Lung microvascular endothelial cell (primary cell): ENCODE measurements at regions not wholly inside any gene's neighbourhood (a gene's known extent, or its start where the extent isn't known, plus 50 kb on each side); places are given as distances from the start of the nearest gene placed in this dataset.
"Not testable (repeated sequence)": the region's sequence is repeated elsewhere in the genome, so short reads cannot be mapped to it uniquely, and the experiment has no call there.

Experiments used
- DNase-seq, 2 donors: peaks; one replicate each; pipeline versions ENCODE4 v3.0.0 to v3.0.0-alpha.2; 2010; ENCODE audit warnings: low read depth in 2 of 2

DNA sequence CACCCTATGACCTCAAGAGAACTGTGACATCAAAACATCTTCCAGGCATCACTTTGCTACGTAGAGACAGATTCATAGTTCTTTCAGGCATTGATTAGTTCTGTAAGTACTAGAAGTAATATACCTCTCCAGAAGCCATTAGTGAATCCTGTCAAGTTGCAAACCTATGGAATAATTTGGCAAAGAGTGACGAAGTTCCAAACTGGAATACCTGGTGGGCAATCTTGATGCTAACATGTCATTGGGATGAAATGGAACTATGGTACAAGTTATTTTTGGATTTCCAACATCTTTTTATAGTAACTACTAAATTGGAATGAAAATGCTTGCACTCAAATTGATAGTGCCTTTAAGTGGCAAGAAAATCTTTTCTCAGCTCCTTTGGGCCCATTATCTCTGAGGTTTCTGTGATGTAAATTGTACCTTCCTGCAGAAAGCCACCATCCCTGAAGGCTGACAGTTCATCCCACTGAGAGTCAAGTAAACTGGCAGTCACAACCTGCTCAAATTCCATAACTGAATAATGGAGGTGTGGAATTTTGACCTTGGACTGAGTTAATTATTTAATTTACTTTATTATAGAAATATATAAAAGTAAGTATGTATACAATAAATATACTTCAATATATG is 435.5 kb downstream of the DTWD2 start:
- DNase-seq = no peak

DNA sequence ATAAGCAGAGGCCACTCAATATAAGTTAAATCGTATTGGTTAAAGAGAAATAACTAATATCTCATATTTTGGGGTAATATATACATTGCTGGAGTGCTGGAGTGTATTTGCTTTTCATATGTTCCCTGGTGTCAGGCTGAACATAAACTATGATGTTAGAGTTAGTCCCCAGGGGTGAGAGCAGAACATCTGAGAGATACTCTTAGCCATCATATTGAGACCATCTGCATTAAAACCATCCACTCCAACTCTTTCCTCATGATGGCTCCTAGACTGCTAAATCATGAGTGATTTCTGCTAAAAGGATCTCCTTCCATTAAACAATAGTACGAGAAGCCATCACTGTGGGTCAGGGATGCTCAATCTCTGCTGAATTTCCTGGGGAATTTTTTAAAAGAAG is 436.2 kb downstream of the DTWD2 start:
- no peak for DNase-seq

DNA sequence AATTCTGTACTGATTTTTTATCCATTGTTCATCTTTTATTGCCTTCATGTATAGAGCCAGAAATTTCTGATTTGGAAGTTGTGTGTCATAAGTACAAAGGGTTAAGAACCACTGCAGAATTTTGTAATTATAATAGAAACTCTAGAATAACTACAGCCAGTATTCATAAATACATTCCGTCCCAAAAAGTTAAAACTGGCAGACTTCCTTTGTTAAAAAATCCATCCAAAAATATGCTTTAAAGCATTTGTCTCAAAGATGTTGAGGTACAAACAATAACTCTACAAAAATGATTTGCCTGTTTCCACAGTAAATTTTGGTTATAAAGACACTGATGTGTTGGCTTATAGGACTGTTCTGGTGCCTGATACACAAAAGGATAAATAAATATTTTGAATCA is 436.6 kb downstream of the DTWD2 start:
- no peak for DNase-seq

DNA sequence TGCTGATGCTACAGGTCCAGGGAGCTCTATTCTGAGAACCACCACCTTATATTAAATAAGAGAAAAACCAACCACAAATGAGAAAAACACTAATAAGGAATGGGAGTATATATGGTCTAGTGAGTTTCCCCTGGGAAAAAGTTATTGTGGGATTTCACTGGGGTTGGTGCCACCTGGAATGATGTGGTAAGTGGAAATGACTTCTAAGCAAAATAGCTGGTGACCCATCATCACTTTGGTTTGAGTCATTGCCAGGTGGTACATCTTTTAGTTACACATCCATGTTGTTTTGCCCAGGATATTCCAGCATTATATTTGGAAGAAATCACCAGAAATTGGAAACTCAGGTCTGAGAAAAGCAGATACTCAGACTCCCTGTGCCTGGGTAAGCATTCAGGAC is 437.3 kb downstream of the DTWD2 start:
- no peak for DNase-seq

DNA sequence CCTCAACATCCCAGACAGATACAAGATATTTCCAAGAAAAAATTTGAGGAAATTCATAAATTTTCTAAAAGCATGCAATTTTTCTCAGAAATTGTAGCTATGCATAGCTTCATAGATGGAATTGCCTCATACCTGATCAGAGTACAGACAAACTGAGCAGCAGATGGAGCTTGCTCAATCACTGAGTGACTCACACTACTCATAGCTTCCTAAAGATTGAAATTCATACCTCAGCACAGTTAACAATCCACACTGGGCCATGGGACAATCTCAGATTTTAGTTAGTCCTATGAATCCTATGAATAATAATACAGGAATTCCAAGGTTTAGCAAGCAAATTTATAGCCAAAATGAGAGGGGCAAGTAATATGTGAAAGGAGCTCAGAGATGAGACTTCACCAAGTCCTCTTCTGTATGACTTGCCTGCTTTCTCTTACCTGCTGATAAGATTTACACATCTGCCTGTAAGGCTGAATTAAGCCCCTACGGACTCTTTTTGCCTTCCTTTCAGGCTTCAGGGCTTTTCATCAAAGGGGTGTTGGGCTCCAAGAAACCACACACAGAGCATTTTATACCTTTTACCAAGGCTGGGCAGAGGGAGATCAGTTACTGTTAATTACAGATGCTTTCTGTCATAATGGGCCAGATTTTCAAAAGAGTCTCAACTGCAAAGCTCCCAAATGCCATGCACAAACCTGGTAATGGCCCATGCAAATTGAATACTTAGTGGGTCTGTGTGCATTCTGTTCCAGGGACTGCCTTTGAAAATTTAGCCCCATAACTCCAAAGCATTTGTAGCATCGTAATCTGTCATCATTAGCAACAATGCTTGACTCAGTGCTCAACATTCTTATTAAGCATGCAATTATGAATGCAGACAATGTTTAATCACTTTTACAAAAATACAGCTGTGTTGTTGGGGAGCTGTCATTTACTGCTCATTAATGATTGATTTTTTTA is 439.3 kb downstream of the DTWD2 start:
- DNase-seq = no peak

DNA sequence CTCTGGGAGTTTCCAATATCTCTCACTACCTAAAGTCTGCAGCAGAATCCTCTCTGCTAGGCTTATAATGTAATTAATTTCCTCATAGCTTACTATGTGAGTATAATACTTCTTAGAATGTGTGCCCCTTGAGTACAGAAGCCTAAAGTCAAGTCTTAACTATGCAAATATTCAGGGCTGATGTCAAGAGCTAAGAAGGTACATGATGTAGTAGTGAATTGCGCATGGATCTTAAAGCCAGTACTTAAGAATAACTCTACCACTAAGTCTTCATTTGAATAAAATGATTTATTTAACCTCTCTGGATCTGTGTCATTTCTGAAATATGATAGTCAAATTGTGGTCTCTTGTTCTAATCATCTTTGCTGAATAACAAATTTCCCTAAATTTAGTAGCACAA is 442.9 kb downstream of the DTWD2 start:
- no peak for DNase-seq

DNA sequence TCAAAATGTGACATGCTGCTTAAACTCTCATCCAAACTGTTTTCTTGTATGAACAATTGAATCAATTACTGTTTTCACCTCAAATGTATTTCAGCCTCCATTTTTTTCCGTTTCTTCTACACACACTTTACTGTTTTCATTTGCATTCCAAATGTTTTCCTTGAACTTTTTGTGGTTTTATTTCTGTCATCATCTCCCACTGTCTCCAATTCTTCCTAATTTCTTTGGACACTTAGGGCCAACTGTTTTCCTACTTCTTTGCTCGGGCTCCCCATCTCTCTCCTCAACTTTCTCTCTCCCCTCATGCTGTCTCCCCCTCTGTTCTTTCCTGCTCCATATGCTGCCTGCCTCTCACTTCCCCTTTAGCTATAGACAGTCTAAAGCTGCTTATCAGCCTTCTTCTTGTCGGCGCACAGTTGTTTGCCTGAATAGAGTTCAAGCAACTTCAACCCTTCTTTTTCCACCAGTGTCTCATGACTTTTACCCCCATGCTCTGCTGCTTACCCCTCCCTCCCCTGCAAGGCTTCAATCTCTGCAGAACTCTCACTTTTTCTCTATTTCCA is 443.4 kb downstream of the DTWD2 start:
- DNase-seq = no peak

DNA sequence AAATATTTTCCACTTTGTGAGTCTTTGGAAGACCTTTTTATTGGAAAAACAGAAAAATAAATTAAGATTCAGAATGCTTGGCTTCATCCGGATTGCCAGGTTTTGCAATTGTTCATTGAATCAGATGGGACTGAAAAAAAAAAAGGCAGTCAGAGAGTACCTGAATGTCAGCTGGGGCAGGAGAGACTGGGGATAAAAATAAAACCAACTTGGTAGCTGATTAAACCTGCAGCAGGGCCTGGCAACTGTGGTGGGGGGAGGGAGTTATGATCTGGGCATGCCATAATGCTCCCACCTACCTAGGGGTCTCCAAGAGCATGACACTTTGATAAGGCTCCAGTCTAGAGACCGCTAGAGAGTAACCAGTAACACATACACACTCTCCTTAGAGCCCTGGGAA is 454.4 kb downstream of the DTWD2 start:
- DNase-seq = no peak

DNA sequence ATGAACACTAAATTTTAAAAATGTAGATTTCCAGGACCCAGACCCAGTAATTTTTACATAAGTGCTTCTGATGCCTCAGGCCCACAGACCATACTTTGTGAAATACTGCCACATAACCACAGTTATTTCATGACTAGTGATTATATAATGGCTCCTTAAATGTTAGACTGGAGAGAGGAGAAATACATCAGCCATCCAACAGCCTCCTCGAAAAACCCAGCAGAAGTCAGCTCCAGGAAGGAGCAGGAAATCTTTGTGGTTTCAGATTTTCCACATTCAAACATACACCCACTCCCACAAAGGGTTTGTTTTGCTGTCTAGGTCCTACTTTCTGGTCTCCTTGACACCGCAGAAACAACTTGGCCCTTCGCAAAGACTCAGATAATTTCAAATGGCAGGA is 455.2 kb downstream of the DTWD2 start:
- no peak for DNase-seq

DNA sequence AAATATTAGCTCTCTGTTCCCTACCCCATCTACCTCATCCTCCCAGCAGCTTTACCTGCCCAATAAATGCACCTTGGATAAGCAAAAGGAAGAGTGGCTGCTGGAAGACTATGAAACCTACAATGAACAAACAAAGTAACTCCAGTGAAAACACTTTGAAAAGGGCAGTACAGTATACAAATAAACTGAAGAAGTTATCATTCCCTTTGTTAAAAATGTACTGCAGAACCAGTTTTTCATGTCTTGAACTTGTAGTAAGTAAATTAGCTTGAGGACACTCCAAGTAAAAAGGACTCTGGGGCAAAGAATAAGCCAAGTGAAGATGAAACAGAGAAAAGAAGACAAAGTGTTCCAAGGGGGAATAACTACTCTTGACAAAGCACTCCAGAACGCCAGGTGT is 457.1 kb downstream of the DTWD2 start:
- no peak for DNase-seq

DNA sequence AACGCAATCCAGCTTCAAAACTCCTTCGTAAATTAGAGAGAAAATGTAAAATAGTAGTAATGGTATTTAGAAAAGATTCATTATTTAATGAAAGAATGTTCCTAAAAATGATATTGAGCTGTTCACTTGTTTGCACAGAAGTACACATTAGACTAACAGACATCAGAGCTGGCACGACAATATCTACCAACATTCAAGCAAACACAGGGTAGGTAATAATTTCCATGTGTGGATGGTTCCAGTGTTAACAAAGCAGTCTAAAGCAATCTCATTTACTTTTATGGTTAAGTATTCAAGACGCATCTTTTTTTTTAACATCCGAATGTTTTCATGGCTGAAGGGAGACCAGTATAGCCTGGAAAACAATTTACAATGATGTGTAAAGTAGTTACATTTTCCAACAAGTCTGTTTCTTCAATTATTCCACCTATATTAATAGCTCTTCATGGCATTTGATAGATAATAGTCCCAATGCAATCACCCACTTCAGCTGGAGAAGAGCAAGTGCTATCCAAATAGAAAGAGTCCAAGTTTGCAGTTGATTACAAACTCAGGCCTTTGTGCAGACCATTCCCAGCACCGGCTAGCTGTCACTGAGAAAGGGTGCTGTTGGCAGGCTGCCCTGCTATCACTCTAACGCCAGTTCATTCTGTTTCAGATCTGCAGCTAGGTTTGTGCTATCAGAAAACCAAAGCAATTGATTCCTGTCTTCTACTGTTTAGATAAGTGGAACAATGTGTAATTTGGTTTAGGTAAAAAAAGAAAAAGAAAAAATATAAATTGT is 458.8 kb downstream of the DTWD2 start:
- DNase-seq = no peak

DNA sequence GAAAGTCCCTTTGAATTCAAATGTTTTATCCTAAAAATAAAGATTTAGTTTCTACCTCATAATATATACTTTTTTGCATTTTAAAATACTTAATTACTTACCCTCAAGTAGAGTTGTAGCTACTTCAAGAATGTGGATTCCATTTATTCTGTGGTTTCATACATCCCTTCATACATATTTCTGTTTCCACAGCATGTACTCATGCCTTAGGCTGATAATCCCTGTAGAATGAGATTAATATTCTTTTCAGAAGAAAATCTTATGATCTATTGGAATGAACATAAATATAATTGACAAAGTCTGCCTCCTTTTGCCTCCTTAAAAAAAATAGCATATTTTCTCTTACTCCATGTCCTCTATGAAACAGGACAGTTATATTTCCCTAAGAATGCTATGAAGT is 465.7 kb downstream of the DTWD2 start:
- DNase-seq = no peak

DNA sequence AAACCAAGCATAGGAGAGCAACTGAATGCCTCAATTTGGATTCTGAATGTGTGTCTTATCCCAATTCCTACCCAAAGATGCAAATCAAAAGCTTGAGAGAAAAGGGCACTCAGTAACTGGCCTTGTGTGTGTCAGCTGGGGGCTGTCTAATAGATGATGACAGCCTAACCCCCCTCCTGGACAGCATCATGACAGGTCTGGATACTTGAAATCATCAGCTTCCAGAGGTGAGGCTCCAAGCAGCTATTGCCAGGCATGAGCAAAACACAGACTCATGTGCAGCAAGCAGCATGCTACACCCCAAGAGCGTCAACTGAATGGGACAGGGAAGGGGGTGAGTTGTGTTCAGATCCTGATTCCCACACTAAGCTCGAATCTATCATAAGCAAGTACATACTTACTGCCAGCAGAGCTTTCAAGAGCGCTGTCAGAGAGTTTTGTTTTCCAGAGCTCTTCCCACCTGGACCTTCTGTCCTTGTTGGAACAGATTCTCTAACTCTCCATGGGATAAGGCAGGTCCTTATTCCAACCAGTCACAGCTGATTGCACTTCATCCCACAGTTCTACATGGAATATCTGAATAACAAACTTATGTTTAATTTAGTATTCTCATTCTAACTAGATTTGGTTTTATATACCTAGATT is 467.5 kb downstream of the DTWD2 start:
- DNase-seq = no peak

DNA sequence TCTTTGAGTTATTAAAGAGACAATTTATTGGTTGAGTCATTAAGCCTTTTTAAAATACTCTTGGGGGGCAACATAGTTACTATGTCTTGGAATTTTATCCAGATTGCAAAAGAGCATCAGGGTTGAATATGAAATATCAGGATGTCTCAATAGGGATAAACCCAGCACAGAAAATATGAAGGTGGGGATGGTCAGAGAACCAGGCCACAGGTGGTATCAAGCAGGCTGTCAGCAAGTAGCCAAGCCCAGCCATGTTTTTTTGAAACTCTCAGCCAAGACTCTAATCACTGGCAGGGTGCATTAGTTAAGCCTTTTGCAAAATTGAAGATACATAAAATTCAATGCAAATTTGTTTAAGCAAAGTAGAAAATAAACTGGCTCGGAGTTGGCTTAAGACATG is 468.9 kb downstream of the DTWD2 start:
- no peak for DNase-seq

DNA sequence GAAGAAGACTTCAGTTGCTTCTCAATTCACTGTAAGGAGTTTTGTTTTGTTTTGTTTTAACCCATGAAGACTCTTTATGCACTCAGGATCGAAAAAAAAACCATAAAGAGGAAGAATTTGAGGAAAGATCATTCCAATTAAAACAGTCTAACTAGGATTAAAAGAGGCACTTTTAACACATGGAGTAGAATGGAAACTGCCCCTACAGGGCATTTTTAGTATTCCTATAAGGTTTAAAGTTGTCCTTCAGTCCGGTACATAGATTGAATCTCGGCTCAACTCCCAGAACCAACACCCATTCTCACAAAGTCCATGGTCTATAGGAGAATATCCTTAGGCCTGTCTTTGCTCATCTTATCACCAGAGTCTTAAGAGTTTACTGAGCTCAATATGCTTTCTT is 469.6 kb downstream of the DTWD2 start:
- no peak for DNase-seq

DNA sequence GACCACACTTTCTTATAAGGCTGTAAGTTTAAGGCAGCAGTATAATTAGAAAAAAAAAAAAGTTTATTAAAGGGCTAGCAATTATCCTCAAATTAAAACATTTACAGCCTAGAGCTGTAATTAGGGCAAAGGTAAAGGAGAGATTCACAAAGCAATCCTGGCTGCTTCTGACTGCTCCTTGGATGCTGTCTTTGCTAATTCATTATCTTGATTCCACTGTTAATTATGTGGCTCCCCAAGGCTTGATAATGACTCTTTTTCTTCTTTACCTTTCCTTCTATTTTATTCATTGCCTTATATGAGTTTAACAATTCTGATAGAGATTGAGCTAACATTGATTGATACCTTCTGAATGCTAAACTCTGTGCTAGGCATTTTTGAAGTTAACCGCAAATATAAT is 476.5 kb downstream of the DTWD2 start:
- no peak for DNase-seq

DNA sequence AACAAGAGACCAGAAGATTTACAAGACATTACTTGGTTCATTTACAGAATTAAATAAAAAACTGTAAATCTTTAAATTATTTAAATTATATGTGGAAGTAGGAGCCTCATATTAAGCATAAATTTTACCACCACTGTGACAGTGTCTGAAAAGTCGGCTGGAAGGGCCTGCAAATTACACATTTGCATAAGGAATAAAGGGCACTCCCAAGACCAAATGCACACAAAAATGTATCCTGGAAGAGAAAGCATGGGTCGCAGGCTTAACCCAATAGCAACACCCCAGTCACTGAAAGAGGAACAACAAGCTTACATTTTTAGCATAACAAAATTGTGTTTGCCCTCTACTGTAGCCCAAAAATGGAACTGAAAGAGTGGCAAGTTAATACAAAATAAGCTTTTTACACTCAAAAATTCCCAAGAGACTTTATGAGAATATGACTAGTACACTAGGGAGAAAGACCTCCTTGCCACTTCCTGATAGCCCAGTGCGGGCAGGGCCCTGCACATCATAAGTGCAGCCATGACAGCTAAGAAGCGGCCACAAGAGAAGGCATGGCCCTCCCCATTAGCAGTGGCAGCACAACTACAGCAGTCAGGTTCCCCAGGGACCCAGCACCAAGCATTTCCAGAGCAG is 482.0 kb downstream of the DTWD2 start:
- no peak for DNase-seq

DNA sequence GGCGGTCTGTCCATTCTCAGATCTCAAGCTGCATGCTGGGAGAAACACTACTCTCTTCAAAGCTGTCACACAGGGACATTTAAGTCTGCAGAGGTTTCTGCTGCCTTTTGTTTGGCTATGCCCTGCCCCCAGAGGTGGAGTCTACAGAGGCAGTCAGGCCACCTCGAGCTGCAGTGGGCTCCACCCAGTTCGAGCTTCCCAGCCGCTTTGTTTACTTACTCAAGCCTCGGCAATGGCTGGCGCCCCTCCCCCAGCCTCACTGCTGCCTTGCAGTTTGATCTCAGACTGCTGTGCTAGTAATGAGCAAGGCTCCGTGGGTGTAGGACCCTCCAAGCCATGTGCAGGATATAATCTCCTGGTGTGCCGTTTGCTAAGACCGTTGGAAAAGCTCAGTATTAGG is 486.1 kb downstream of the DTWD2 start:
- not testable (repeated sequence) for DNase-seq

DNA sequence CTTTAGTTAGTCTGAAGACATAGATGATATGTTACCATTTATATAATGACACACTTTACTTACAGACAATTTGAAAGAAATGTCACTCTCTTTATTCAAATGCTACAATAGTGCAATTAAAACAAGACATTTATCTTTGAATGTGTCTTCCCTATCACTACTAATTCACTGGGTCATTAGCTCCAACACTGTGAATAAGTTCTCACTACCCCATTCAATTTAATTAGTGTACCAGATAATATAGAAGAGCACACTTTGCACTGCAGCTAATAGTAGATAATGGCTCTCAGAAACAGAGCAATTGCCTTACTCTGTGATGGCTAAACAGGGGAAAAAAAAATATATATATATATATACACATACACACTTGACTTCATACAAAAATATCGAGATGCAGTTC is 497.0 kb downstream of the DTWD2 start:
- DNase-seq = no peak

DNA sequence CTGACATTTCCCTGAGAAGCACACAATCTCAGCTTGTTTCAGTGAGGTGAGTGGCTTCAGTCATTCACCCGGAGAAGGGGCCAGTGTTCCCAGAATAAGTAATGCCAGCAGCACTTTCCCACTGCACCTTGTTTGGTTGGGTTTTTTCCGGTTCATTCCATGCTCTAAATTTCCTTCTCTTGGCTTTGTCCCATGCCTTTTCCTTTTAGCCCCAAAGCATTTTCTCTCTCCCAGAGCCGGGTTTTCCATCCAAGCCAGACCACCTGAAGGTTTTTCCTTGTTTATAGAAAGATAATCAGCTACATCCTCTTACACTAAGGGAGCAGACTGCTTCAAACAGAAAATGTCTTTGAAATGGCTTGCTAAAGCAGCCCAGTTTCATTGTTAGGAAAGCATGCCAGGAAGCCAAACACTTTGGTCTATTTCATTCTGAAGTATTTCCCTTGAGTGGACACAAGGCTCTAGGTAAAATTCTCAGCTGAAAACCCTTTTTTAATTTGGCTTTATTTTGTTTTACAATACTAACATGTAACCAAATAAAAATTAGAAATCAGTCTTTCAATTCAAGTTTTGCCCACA is 501.6 kb downstream of the DTWD2 start:
- no peak for DNase-seq

DNA sequence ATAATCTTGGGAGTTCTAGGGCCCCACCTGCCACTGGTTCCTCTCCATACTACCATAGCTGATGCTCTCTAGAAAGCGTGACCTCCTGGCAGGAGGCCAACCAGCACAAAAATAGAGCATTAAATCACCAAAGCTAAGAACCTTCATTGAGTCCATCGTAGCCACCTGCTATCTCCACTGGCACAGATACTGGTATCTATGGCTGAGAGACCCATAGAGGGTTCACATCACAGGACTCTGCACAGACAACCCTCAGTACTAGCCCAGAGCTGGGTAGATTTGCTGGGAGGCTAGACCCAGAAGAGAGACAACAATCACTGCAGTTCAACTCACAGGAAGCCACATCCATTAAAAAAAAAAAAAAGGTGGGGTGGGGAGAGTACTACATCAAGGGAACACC is 509.1 kb downstream of the DTWD2 start:
- no peak for DNase-seq
